ENCODE measurements at regions not wholly inside any gene's neighbourhood (a gene's known extent, or its start where the extent isn't known, plus 50 kb on each side); places are given as distances from the start of the nearest gene placed in this dataset.

GRCh38 chr2:187054501-187055319, 205.7 kb upstream of the ZSWIM2 start:
- no peaks in the 10 kb centered on the region for H3K4me1 Mint-ChIP-seq
- H3K9me3 Mint-ChIP-seq = peaks cover 13% of the 10 kb centered on the region
- no peak for TF ChIP-seq CTCF (IDR thresholded peaks at IDR 0.05)
- POLR2A ChIA-PET = no interaction called here
- CTCF ChIA-PET = no interaction called here
- no peaks in the 10 kb centered on the region for H3K36me3 Mint-ChIP-seq (ENCODE audit: low read depth)
- no peak overlapping the region for H3K4me3 Mint-ChIP-seq
- H3K27me3 Mint-ChIP-seq = no peaks in the 10 kb centered on the region
- no peak overlapping the region for H3K27ac Mint-ChIP-seq
- no peak for ATAC-seq (ENCODE audit: low read depth)
- intact Hi-C loops (cut with micrococcal nuclease) = no loop called here
- DNase-seq = no peak

GRCh38 chr2:187051350-187051749, 202.4 kb upstream of the ZSWIM2 start:
- no peak overlapping the region for H3K27ac Mint-ChIP-seq
- H3K4me1 Mint-ChIP-seq = no peaks in the 10 kb centered on the region
- H3K4me3 Mint-ChIP-seq = no peak overlapping the region
- ChIA-PET POLR2A (no interaction called here), CTCF (no interaction called here)
- H3K9me3 Mint-ChIP-seq = peaks cover 13% of the 10 kb centered on the region
- no peak for TF ChIP-seq CTCF (IDR thresholded peaks at IDR 0.05)
- intact Hi-C loops (cut with micrococcal nuclease) = no loop called here
- no peaks in the 10 kb centered on the region for H3K27me3 Mint-ChIP-seq
- H3K36me3 Mint-ChIP-seq (ENCODE audit: low read depth) = no peaks in the 10 kb centered on the region
- DNase-seq (no peak), ATAC-seq (ENCODE audit: low read depth) (no peak)

- no peak overlapping the region for H3K4me3 Mint-ChIP-seq
- TF ChIP-seq CTCF (IDR thresholded peaks at IDR 0.05) = no peak
- no peak overlapping the region for H3K27ac Mint-ChIP-seq
- peaks cover 13% of the 10 kb centered on the region for H3K9me3 Mint-ChIP-seq
- no peak for ATAC-seq (ENCODE audit: low read depth)
- DNase-seq = no peak
- H3K36me3 Mint-ChIP-seq (ENCODE audit: low read depth) = no peaks in the 10 kb centered on the region
- POLR2A ChIA-PET = no interaction called here
- CTCF ChIA-PET = no interaction called here
- H3K27me3 Mint-ChIP-seq = no peaks in the 10 kb centered on the region
- intact Hi-C loops (cut with micrococcal nuclease) = no loop called here
- no peaks in the 10 kb centered on the region for H3K4me1 Mint-ChIP-seq
Measured at GRCh38 chr2:187050409-187050998, 201.5 kb upstream of the ZSWIM2 start.

- Mint-ChIP-seq H3K9me3 (no peaks in the 10 kb centered on the region), H3K27ac (no peak overlapping the region), H3K27me3 (no peaks in the 10 kb centered on the region), H3K4me1 (no peaks in the 10 kb centered on the region), H3K36me3 (ENCODE audit: low read depth) (no peaks in the 10 kb centered on the region), H3K4me3 (no peak overlapping the region)
- intact Hi-C loops (cut with micrococcal nuclease) = no loop called here
- no peak for DNase-seq
- TF ChIP-seq CTCF (IDR thresholded peaks at IDR 0.05) = no peak
- POLR2A ChIA-PET = no interaction called here
- CTCF ChIA-PET = no interaction called here
- no peak for ATAC-seq (ENCODE audit: low read depth)
Measured at GRCh38 chr2:187037310-187037709, 188.3 kb upstream of the ZSWIM2 start.

GRCh38 chr2:187034434-187034833, 185.5 kb upstream of the ZSWIM2 start:
- POLR2A ChIA-PET = no interaction called here
- Mint-ChIP-seq H3K36me3 (ENCODE audit: low read depth) (no peaks in the 10 kb centered on the region), H3K27me3 (no peaks in the 10 kb centered on the region), H3K4me1 (no peaks in the 10 kb centered on the region), H3K9me3 (no peaks in the 10 kb centered on the region), H3K27ac (no peak overlapping the region), H3K4me3 (no peak overlapping the region)
- CTCF ChIA-PET = no interaction called here
- intact Hi-C loops (cut with micrococcal nuclease) = no loop called here
- TF ChIP-seq CTCF (IDR thresholded peaks at IDR 0.05) = no peak
- ATAC-seq (ENCODE audit: low read depth) = no peak
- DNase-seq = no peak
